GM06990 (cell line): ENCODE measurements at regions not wholly inside any gene's neighbourhood (a gene's known extent, or its start where the extent isn't known, plus 50 kb on each side); places are given as distances from the start of the nearest gene placed in this dataset.

Source experiments
- DNase-seq: peaks from one replicate; pipeline ENCODE4 v3.0.0-alpha.2; 2011; ENCODE audit not compliant: insufficient read length; ENCODE audit errors: extremely low read depth
- H3K27me3 ChIP-seq: replicated peaks from 2 replicates; pipeline ENCODE4 v1.6.0; 2011; ENCODE audit warnings: low read length; ENCODE audit not compliant: control insufficient read depth, insufficient read depth
- H3K36me3 ChIP-seq: 2 replicates; pipeline ENCODE4 v1.5.1; 2011; ENCODE audit warnings: low read length; ENCODE audit not compliant: control insufficient read depth, insufficient read depth
- H3K4me3 ChIP-seq: replicated peaks from 2 replicates; pipeline ENCODE4 v1.5.1; 2011; ENCODE audit warnings: low read depth, mild to moderate bottlenecking, control low read depth, low read length
- TF ChIP-seq, protein P1 (sequence below): IDR thresholded peaks from 2 replicates; pipeline ENCODE4 v1.5.1; 2011; ENCODE audit warnings: low read length, control low read depth, mild to moderate bottlenecking, inconsistent platforms; ENCODE audit not compliant: insufficient read depth, poor library complexity, severe bottlenecking

- no peaks in the 10 kb centered on the region for H3K36me3 ChIP-seq
- H3K27me3 ChIP-seq = no peaks in the 10 kb centered on the region; the same call in none of the 2 replicates
- no peak overlapping the region for H3K4me3 ChIP-seq
- TF ChIP-seq, protein P1, sequence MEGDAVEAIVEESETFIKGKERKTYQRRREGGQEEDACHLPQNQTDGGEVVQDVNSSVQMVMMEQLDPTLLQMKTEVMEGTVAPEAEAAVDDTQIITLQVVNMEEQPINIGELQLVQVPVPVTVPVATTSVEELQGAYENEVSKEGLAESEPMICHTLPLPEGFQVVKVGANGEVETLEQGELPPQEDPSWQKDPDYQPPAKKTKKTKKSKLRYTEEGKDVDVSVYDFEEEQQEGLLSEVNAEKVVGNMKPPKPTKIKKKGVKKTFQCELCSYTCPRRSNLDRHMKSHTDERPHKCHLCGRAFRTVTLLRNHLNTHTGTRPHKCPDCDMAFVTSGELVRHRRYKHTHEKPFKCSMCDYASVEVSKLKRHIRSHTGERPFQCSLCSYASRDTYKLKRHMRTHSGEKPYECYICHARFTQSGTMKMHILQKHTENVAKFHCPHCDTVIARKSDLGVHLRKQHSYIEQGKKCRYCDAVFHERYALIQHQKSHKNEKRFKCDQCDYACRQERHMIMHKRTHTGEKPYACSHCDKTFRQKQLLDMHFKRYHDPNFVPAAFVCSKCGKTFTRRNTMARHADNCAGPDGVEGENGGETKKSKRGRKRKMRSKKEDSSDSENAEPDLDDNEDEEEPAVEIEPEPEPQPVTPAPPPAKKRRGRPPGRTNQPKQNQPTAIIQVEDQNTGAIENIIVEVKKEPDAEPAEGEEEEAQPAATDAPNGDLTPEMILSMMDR = no peak
- no peak for DNase-seq
Measured at GRCh38 chr1:30635391-30635975, 87.9 kb downstream of the MATN1 start.

- no peak overlapping the region for H3K4me3 ChIP-seq
- DNase-seq = no peak
- H3K36me3 ChIP-seq = no peaks in the 10 kb centered on the region
- TF ChIP-seq, protein P1 = no peak
- H3K27me3 ChIP-seq = no peaks in the 10 kb centered on the region; the same call in none of the 2 replicates
Measured at GRCh38 chr1:30634507-30634906, 88.9 kb downstream of the MATN1 start.

DNA sequence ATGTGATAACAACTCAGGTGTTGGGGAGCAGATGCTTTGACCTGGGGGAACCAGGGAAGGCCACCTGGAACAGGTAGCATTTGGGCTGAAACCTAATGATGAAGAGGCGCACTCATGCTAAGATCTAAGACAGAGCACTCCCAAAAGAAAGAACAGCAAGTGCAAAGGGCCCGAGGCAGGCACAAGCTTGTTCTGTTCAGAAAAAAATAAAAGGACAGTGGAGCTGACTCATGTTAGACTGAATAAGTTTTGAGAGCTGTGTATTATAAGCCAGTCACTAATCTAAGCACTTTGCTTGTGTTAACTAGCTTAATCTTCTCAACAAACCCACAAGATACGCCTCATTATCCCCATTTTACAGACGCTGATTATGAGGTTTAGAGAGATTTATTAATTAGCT lies 90.1 kb downstream of the MATN1 start:
- Histone ChIP-seq H3K27me3 (no peaks in the 10 kb centered on the region; the same call in none of the 2 replicates), H3K36me3 (no peaks in the 10 kb centered on the region), H3K4me3 (no peak overlapping the region)
- TF ChIP-seq, protein P1 = no peak
- no peak for DNase-seq

GRCh38 chr1:30632481-30632880 lies 90.9 kb downstream of the MATN1 start:
- no peak overlapping the region for H3K4me3 ChIP-seq
- TF ChIP-seq, protein P1 = no peak
- no peaks in the 10 kb centered on the region for H3K36me3 ChIP-seq
- no peaks in the 10 kb centered on the region; the same call in none of the 2 replicates for H3K27me3 ChIP-seq
- no peak for DNase-seq

DNA sequence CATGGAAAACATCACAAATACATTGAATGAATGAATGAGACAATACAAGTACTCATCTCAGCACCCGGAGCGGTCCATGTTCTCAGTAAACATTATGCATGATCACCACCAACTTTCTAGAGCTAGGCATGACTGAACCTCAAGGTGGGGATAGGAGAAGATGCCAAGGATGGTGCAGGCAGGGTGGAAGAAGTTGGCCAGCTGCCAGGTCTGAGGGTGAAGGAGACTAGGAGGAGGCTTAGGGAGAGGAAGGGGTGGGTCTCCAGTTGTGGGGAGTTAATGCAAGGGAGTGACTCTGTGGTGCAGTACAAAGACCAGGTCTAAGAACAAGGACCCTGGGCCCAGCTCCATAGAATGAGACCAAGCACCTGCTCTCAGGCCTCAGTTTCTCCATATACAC lies 91.7 kb downstream of the MATN1 start:
- no peaks in the 10 kb centered on the region; the same call in none of the 2 replicates for H3K27me3 ChIP-seq
- DNase-seq = no peak
- H3K36me3 ChIP-seq = no peaks in the 10 kb centered on the region
- no peak overlapping the region for H3K4me3 ChIP-seq
- TF ChIP-seq, protein P1 = no peak

DNA sequence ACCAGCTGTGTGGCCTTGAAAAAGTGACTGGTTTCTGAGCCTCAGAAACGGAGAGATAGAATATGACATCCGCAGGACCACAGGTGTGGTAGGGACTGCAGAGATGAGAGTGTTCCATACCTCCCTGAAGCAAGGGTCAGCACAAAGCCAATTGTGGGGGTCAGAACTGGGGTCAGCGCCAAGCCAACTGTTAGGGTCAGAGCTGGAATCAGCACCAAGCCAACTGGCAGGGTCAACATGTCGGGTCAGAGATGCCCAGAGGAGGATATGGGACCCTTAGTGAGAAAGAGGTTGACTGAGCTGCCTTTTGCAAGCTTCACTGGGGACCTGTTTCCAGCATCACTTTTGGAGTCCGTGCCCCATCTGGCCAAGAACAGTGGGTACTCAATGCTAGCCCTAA lies 93.9 kb downstream of the MATN1 start:
- H3K4me3 ChIP-seq = no peak overlapping the region
- TF ChIP-seq, protein P1 = no peak
- no peak for DNase-seq

More for the DNA sequence above, 93.9 kb downstream of the MATN1 start:
- Histone ChIP-seq H3K27me3 (no peaks in the 10 kb centered on the region; the same call in none of the 2 replicates), H3K36me3 (no peaks in the 10 kb centered on the region)
